ENCODE measurements at regions not wholly inside any gene's neighbourhood (a gene's known extent, or its start where the extent isn't known, plus 50 kb on each side); places are given as distances from the start of the nearest gene placed in this dataset.

- Histone ChIP-seq H3K27ac (ENCODE audit: low read depth in 2 of 2, low read length in 1 of 2) (no peak overlapping the region), H3K9me3 (no peaks in the 10 kb centered on the region), H3K79me2 (ENCODE audit: insufficient read depth) (no peaks in the 10 kb centered on the region), H3K36me3 (replicated peaks in 1 of 2; ENCODE audit: control insufficient read depth in 1 of 2, insufficient read depth in 2 of 2, low read length in 1 of 2) (no peaks in the 10 kb centered on the region), H3F3A (replicated peaks; ENCODE audit: insufficient read depth) (no peaks in the 10 kb centered on the region), H3K4me3 (ENCODE audit: low read depth in 2 of 2, low read length in 1 of 2) (no peak overlapping the region), H3K9me2 (no peaks in the 10 kb centered on the region), H3K4me2 (no peak overlapping the region), H3K9ac (no peak overlapping the region), H4K20me1 (ENCODE audit: insufficient read depth) (no peaks in the 10 kb centered on the region), H3K27me3 (ENCODE audit: insufficient read depth) (no peaks in the 10 kb centered on the region), H3K4me1 (ENCODE audit: control insufficient read depth in 1 of 2, insufficient read depth in 2 of 2, low read depth in 1 of 2, low read length in 1 of 2) (no peaks in the 10 kb centered on the region), H2AFZ (ENCODE audit: low read depth) (no peak overlapping the region)
- ChIA-PET CTCF (interaction anchor here (0.9 to 1.5 kb wide), 2 partner anchors 10 kb away, joined by 3 read pairs; no protein-coding TSS in a partner anchor), POLR2A (no interaction called here)
- DNase-seq, result no peak
- TF ChIP-seq EZH2phosphoT487 (IDR thresholded peaks at IDR 0.05; ENCODE audit: borderline replicate concordance, low read depth) (no peak), SMC3 (IDR thresholded peaks at IDR 0.05; ENCODE audit: low read depth, low read length) (no peak), ELF1 (IDR thresholded peaks at IDR 0.05) (no peak), GATA2 (CRISPR knock-in tag; IDR thresholded peaks at IDR 0.05) (no peak), JUND (IDR thresholded peaks at IDR 0.05) (no peak), ZBTB33 (IDR thresholded peaks at IDR 0.05; ENCODE audit: borderline replicate concordance, low read depth) (no peak), IRF3 (IDR thresholded peaks at IDR 0.05; ENCODE audit: low read depth, low read length) (no peak), FOSL2 (IDR thresholded peaks at IDR 0.05; ENCODE audit: borderline replicate concordance, low read depth) (no peak), RXRA (IDR thresholded peaks at IDR 0.05; ENCODE audit: borderline replicate concordance, low read depth) (no peak), POLR2AphosphoS5 (IDR thresholded peaks at IDR 0.05; ENCODE audit: low read depth, low read length) (no peak), TEAD4 (IDR thresholded peaks at IDR 0.05; ENCODE audit: borderline replicate concordance, insufficient read depth) (no peak)
- TF ChIP-seq, protein P1, sequence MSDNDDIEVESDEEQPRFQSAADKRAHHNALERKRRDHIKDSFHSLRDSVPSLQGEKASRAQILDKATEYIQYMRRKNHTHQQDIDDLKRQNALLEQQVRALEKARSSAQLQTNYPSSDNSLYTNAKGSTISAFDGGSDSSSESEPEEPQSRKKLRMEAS (IDR thresholded peaks at IDR 0.05; ENCODE audit: low read depth), result no peak
- TF ChIP-seq, protein P2, sequence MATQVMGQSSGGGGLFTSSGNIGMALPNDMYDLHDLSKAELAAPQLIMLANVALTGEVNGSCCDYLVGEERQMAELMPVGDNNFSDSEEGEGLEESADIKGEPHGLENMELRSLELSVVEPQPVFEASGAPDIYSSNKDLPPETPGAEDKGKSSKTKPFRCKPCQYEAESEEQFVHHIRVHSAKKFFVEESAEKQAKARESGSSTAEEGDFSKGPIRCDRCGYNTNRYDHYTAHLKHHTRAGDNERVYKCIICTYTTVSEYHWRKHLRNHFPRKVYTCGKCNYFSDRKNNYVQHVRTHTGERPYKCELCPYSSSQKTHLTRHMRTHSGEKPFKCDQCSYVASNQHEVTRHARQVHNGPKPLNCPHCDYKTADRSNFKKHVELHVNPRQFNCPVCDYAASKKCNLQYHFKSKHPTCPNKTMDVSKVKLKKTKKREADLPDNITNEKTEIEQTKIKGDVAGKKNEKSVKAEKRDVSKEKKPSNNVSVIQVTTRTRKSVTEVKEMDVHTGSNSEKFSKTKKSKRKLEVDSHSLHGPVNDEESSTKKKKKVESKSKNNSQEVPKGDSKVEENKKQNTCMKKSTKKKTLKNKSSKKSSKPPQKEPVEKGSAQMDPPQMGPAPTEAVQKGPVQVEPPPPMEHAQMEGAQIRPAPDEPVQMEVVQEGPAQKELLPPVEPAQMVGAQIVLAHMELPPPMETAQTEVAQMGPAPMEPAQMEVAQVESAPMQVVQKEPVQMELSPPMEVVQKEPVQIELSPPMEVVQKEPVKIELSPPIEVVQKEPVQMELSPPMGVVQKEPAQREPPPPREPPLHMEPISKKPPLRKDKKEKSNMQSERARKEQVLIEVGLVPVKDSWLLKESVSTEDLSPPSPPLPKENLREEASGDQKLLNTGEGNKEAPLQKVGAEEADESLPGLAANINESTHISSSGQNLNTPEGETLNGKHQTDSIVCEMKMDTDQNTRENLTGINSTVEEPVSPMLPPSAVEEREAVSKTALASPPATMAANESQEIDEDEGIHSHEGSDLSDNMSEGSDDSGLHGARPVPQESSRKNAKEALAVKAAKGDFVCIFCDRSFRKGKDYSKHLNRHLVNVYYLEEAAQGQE (IDR thresholded peaks at IDR 0.05; ENCODE audit: low read depth, low read length), result no peak
- 2% methylated on average over 7 of the region's 7 CpGs for WGBS (ENCODE audit: low lambda C conversion rate)
Observed at GRCh38 chr6:19035461-19036195, 648.5 kb downstream of the RNF144B start.
